ENCODE measurements at regions not wholly inside any gene's neighbourhood (a gene's known extent, or its start where the extent isn't known, plus 50 kb on each side); places are given as distances from the start of the nearest gene placed in this dataset.

DNA sequence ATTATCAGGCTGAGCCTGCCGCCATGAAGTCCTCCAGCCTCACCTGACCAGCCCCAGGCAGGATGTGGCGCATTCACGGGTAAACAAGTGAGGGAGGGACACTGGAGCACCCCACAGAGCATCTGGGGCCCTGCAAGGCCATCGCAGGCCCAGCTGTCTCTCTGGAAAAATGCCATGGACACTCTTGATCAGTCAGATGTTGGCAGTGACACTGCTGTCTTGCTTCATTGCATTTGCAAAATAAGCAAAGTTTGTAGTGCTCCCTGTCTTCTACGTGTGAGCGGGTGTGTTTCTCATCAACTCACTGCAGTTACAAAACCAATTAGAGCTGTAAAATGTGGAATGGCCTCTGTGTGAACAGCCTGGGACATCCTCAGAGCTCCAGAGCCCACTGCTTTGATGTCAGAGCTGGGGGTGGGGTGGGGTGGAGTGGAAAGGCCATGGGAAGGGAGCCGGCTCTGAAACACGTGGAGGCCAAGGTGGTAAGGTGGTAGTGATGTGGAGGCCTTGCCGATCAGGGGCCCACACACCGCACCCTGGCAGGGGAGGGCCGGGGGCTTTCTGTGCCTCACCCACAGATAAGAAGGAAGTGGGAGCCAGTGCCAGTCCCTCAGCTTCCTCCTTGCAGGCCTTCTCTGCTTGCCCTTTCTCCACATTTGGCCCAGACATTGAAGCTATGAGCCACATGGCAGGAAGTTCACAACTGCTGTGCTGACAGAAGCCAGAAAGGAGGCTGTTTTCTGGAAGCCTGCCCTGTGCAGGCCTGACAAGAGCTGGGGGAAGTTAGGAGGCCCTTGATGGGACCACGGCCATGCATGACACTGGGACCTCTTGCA is 254.9 kb downstream of the RHOU start:
- DNase-seq (ENCODE audit: low read depth in 2 of 2) = no peak

DNA sequence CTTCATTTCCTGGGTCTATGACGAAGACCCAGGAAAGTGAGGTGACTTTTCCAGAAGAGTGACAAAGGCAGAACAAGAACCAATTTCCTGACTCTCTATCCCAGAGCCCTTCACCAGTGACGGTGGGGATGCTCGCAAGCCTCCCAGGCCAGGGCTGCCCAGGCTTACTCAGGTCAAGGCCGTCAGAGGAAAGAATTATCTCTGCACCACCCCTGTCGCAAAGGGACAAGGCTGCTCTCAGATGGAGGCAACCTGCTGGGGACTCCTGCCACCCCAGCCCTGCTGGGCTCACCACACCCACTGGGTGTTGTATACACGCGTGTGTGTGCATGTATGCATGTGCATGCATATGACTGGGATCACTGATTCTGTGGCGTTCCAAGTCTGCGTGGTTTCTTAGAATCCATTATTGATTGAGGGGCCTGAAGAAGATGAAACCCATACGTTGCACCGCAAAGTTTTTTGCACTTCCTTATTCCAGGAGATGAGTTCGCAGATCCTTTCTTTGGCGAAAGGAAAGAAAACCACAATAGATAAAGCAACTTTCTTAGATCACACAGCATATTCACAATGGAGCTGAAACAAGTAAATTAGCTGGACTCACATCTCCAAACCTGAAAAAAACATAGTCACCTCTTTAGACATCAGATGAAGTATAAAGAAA is 255.8 kb downstream of the RHOU start:
- DNase-seq (ENCODE audit: low read depth in 2 of 2) = no peak

DNA sequence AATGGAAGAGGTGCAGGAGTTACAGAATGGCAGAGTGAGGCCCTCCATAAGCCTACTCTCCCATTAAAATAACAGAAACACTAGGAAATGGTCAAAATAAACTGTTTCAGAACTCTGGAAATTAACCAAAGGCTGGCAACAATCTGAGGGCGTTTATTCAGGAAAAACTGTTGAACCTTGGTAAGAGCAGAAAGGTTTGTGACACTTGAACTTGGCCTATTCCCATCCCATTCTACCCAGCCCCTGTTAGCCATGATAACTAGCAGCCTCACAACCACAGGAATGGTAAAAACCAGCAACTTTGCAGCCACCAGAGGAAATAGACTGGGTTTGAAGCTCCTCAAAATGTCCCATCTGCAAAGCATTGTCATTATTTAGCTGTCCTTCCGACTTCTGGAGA is 256.8 kb downstream of the RHOU start:
- DNase-seq (ENCODE audit: low read depth in 2 of 2) = no peak

DNA sequence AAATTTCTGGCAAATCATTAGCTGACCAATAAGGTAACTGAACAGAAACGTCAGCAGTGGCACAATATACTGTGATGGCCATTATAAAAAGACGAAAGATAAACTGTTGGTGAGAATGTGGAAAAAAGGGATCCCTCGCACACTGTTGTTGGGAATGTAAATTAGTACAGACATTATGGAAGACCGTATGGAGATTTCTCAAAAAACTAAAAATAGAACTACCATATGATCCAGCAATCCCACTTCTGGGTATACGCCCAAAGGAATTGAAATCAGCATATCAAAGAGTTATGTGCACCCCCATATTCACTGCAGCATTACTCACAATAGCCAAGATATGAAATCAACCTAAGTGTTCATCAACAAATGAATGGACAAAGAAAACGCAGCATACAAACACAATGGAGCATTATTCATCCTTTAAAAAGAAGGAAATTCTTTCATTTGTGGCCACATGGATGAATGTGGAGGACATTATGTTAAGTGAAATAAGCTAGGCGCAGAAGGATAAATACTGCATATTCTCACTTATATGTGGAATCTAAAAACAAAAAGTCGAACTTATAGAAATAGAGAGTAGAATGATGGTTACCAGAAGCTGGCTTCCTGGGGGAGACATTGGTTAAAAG is 257.7 kb downstream of the RHOU start:
- DNase-seq (ENCODE audit: low read depth in 2 of 2) = no peak

DNA sequence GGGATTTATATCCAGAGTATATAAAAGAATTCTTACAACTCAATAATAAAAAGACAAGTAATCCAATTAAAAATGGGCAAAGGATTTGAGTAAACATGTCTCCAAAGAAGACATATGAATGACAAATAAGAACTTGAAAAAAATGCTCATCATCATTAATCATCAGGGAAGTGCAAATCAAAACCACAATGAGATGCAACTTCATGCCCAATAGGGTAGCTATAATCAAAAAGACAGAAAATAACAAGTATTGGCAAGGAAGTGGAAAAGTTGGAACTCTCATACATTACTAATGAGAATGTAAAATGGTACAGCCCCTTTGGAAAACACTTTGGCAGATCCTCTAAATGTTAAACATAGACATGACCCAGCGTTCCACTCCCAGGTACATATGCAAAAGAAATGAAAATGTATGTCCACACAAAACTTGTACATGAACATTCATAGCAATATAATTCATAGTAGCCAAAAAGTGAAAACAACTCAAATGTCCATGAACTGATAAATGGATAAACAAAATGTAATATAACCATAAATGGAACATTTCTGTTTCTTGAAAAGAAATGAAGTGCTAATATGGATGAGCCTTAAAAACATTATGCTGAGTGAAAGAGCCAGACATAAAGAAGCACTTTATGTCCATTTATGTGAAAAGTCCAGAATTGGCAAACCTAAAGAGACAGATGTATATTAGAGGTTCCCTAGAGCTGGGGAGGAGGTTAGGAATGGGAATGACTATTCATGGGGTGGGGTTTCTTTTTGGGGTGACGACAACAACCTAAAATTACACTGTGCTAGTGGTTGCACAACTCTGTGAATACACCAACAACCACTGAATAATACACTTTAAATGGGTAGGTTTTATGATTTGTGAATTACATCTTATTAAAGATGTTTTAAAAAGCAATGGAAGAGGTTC is 259.7 kb downstream of the RHOU start:
- DNase-seq (ENCODE audit: low read depth in 2 of 2) = no peak

DNA sequence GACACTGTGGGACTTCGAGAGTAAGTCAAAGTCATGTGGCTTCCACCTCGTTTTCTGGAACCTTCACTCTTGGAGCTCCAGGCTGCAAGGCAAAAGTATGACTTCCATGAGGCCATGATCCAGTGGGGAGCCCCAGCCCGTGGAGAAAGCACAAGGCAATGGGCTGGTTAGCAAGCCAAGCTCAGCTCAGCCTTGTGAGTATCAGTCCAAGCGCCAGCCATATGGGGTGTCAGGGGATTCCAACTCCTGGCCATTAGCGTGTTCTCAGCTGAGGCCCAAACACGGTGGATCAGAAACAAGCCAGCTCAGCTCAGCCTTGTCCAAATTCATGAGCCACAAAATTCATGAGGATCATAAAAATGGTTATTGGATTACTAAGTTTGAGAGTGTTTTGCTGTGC is 261.0 kb downstream of the RHOU start:
- no peak for DNase-seq (ENCODE audit: low read depth in 2 of 2)

DNA sequence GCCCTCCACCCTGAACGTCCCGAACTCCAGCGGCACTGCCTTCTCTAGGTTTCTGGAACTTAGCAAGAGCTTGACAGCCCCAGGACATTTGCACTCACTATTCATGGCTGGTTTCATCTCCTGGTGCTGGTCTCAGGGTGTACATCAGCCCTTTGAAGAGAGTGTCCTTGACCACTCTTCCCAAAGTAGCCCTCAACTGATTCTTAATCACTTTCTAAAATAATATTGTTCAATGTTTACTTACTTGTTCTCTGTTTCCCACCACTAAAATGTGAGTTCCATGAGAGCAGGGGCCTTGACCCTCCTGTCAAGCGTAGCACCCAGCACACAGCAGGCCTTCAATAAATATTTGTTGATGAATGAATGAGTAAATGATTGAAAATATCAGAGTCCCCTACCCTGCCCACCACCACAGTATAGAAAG is 262.5 kb downstream of the RHOU start:
- no peak for DNase-seq (ENCODE audit: low read depth in 2 of 2)

DNA sequence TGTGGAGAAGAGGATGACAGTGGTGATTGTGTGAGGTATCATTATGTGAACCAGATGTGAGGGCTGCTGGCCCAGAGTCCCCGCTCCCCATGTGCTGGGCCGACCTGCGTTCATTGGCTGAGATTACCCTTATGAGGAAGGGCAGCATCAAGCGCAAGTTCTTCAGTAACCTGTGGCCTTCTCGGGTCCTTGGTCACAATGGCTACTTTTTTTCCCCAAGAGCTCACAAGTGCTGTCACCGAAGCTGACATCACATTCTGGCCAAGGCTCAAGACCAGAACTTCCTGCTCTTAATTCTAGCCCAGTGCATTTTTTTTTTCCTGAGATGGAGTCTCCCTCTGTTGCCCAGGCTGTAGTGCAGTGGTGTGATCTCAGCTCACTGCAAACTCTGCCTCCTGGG is 262.9 kb downstream of the RHOU start:
- DNase-seq (ENCODE audit: low read depth in 2 of 2) = no peak

DNA sequence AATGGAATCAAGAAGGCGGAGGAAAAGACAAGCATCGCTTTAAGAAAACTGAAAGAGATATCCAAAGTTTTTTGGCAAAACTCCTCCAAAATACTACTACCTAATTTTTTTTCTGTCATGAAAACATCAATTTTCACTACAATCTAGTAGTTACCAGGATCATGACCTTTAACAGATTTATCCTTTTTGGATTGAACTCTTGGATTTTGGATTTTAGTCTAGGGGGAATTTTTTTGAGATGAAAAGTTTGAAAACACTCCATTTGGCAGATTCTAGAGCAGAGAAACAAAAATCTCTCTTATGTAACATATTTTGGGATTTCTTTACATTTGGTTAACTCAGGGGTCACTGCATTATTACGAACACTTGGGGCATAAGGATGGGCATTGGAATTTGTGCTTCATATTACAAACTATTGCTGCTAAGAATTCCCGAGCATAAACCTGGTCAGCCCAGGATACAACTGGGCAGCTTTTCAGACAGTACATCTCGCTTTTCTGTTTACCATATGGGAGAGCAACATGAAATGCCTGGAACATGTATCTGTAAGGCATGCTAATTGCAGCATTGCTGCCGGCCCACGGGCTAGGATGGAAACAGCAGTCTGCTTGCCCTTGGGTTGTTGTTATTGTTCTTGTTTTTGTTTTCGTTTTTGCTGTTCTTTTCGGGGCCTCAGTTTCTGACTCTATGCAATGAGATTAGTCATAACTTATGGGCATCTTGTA is 264.3 kb downstream of the RHOU start:
- no peak for DNase-seq (ENCODE audit: low read depth in 2 of 2)

DNA sequence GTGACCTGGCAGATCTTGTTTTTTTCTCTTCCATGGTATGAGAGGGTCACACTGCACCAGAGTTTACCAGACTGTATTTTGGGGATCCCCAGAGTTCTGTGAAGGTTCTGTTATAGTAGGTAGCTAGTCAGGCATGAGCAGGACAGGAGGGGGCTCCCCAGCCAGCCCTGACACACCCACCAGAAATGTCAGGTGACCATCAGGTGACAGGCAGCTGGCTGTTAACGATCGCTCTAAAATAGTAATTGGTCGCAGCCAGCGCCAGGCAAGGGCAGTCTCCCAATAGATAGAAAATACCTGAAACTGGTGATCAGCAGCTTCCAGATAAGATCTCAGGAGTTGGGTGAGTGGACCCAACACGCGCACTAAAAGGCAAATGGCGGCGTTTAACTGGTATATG is 264.9 kb downstream of the RHOU start:
- DNase-seq (ENCODE audit: low read depth in 2 of 2) = no peak

DNA sequence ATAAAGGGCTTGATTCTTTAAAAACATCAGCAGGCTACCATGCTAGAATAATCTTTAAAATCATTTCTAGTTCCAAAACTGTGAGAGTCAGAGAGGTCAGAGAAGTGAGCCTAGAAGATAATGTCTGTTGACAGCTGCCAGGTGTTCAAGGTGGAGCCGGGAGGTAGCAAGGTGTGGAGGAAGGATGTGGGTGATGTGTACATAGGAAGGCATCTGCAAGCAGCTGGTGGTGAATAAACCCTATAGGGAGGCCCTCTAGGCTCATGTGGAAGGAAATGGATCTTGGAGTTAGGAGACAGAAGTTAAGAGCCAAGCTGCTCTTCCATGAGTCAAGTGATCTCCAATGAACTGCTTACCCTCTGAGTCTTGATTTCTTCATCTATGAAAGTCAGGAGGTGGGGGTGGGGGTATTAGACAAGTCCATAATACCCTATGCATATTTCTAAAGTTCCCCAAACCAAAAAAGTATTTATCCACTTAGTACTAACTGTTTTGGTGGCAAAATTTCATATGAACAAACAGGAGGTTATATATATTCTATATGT is 266.3 kb downstream of the RHOU start:
- DNase-seq (ENCODE audit: low read depth in 2 of 2) = no peak

DNA sequence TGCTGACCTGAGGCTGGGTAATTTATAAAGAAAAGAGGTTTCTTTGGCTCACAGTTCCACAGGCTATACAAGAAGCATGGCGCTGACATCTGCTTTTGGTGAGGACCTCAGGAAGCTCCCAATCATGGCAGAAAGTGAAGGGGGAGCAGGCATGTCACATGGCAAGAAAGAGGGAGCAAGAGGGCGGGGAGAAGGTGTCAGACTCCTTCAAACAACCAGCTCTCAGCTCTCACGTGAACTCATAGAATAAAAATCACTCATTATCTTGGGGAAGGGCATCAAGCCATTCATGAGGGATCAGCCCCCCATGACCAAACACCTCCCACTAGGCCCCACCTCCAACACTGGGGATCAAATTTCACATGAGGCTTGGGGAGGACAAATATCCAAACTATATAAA is 266.8 kb downstream of the RHOU start:
- DNase-seq (ENCODE audit: low read depth in 2 of 2) = no peak

DNA sequence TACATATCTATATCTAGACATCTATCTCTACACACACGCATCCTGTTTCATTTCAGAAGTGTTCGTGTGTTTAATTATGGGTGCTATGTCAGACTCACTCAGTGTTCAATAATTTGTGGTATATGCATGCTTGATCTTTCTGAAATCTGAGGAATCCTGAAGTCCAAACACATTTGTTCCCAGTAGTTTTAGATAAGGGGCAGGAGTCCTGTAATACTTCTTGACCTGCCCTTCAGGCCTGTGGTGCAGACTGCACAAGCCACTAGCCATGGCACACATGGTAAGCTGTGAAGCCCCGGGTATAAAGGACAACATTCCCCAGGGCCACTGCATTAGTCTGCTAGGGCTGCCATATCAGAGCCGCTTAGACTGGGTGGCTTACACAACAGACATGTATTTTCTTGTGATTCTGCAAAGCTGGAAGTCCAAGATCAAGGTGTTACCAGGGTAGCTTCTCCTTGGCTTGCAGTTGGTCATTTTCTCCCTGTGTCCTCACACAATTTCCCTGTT is 267.2 kb downstream of the RHOU start:
- no peak for DNase-seq (ENCODE audit: low read depth in 2 of 2)

DNA sequence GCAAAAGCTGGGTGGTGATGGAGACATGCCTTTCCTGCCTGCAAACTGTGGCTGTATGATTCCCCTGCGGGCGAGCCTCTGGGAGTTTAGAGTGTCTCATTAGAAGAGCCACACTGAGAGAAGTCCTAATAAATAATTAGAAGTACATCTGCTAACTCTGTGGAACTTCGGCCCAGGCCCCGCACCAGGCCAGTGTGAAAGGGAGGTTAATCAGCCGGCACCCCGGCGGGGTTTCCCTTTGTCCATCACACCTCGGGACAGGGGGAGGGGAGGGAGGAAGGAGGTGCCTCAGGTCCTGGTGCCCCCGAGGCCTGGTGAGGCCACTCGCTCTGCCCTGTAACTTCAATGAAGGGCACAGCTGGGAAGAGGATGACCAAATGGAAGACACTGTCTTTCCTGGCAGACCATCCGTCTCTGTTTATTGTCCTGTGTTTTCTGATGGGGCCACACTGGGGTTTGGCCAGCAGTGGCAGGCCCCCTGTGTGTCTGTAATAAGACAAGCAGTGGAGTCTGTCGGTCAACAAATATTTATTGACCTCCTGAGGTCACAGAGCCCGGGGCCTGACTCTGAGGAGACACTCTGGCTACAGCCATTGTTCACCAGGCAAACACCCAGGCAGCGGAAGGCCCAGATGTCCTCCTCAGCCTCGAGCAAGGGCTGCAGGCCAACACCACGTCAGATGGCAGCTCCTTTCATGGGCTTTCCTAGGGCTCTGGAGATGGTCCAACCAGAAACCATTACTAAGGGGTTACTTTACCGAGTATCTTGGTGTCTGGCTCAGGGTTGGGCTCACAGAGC is 267.5 kb upstream of the RAB4A start:
- DNase-seq (ENCODE audit: low read depth in 2 of 2) = no peak

DNA sequence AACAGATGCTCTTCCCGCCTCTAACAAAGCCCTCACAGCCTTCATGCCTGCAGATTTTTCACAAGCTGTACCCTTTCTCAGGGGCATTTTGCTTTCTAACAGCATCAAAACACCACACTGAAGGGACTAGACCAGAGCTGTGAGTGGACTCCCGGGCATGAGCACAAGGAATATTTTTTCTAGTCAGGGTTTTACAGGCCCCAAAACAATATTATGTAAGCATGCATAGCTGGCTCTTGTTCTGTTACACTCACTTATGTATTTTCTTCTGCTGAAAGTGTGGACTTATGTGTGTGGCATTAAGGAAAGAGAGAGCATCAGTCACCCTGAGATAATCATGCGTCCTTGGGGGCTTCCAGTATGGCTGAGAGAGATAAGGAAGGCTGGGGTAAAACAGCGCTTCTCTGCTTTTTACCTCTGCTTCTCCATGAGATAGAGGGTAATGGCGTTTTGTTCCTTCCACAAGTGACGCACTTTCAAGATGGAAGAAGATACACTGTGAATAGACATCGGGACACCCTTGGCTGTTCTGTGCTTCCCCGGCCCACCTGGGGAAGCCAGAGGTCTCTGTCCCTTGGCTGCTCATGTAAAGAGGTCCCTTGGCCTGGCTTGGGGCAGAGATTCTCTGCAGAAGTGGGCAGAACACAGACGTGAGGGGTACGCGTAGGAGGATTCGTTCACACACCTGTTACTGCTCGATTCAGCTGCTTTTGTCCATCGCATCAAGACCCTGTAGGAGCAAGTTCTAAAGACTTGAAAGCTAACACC is 266.7 kb upstream of the RAB4A start:
- no peak for DNase-seq (ENCODE audit: low read depth in 2 of 2)

DNA sequence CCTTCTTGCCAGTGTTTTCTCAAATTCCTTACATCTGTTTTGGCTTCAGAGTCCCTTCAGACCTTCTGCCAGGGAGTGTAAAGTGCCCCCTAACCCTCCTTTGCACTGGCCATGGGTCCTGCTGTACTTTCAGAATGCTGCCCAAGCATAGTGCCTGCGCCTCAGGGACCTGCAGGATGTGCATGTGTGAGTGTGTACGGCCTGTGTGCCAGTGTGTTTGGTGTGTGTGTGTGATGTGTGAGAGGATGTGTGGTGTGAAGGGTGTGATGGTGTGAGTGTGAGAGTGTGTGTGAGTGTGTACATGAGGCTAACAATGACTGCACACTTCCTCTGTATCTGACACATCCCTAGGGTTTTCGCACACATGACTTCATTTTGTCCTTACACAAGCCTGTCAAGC is 265.8 kb upstream of the RAB4A start:
- no peak for DNase-seq (ENCODE audit: low read depth in 2 of 2)

DNA sequence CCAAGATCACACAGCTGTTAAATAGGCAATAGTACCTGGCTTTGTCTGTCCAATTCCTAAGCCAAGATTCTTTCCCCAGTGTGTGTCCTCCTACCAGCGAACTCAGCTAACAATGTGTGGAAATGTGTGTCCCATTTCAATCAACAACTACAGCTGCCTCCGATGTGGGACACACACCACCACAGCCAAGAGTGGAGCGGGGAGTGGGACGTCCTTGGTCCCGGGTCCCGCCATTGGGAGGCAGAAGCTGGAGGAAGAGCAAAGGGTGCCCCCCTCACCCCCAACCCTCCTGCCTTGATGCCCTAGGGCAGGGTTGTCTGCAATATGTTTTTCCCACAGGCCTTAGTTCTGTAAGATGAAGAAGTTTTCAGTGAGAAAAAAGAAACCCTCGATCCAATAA is 265.4 kb upstream of the RAB4A start:
- no peak for DNase-seq (ENCODE audit: low read depth in 2 of 2)

DNA sequence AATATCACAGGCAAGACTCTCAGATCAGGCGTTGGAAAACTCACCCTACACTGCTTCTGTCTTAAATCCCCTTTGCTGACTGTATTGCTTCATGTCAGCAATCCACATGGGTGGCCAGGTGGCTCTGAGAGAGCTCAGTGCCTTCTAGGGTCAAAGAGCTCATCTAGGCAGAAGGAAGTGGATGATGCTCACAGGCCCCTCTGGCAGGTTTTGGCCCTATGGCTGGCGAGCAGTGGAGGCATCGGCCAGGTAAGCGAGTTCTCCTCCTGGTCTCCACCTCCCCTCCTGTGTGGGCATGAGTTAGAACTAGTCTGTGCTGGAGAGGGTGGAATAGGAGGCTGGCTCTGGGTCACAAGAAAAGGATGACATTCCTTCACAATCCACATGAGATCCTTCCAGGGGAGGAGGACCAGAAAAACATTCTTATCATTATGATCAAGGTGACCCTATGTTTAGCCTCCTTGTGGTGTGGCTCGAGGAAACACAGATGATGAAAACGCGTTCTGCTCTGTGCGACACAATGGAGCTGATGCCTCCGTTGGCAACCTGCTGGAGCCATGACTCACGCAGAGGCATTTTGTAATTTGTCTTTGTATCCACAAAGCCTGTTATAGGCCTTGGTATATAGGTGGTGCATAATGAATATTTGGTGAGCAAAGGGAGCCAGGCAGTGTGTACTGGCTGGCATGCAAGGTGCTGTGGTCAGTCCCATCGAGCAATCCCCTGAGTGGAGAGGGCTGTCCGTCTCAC is 264.6 kb upstream of the RAB4A start:
- DNase-seq (ENCODE audit: low read depth in 2 of 2) = no peak

Data from fibroblast of skin of left quadriceps (primary cell).